ENCODE measurements at regions not wholly inside any gene's neighbourhood (a gene's known extent, or its start where the extent isn't known, plus 50 kb on each side); places are given as distances from the start of the nearest gene placed in this dataset.

DNA sequence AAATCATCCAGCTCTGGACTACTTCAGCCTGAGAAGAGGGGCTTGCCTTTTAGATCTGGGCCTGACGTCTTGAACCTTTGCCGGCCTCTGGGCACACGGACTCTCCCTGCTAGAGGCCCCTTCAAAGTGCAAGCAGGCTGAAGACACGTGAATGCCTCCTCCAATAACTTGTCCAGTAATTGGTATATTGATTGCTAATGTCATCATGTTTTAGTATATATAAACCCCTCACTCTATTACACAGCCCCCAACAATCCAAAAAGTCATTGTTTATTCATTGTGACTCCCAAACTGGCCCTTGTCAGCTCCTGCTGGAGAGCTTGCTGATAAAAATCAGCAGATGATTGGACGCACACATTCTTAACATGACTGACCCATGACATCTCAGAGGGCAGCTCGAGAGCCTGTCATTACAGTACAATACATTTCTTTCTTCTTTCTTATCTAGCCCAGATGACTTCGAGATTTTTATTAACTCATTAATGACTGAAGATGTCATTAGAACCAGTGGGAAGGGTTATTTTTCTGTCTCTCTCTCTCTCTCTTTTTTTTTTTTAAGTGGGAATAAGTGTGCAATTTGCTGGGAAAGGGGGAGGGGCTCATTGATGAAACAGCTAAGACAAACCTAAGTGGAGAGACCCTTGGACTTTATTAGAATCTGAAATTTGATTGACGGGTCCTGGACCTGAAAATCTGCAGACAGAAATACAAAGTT is 65.5 kb upstream of the NR2F2 start:
- DNase-seq, result no peak

- DNase-seq, result no peak
Measured at GRCh38 chr15:96266456-96266855, 64.0 kb upstream of the NR2F2 start.

DNA sequence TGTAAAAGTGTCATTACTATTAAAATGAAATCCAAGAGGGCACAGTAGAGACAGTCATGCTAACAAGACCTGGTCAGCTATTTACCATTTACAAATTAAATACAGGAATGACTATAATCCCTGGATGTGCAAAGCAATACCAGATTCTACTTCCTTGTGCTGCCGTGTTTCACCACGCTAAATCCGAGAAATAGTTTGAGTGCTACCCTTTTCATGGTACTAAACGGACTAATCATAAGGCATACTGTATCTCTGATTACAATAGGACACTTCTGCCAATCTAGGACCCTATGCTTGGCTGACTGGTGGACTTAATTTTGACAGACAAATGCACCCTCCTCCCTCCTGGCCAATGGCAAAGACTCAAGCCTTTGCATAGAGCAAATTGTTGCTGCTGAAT is 63.0 kb upstream of the NR2F2 start:
- no peak for DNase-seq

DNA sequence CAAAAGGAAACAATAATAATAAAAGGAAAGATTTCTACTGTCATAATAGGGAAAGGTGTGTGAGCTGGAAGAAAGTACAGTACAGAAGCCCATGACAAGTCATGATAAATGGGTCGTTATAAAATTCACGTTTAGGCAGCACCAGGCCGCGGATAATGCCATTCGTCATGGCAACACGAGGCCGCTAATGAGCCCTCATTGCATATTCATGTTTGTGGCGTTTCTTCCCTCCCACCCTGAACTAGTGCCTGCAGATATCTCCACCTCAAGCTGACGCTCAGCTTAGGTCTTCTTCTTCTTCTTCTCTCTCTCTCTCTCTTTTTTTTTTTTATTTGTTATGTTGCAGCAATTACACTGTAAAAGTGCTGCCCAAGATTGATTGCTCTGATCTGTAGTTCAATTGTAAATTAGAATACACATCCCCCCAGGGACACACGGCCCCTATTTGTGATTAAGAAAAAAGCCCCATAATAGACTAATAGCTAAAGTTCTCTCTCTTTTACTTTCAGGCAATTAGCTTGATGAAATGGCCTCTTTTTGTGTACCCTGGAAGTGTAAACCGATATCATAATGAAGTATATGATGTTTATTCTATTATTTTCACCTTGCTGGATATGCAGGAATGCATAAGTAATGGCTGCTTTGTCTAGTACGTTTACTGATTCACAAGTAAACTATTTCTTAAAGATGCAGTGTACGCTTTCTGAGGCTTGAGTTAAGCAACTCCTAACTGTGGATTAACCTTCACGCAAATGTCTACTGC is 61.9 kb upstream of the NR2F2 start:
- no peak for DNase-seq

DNA sequence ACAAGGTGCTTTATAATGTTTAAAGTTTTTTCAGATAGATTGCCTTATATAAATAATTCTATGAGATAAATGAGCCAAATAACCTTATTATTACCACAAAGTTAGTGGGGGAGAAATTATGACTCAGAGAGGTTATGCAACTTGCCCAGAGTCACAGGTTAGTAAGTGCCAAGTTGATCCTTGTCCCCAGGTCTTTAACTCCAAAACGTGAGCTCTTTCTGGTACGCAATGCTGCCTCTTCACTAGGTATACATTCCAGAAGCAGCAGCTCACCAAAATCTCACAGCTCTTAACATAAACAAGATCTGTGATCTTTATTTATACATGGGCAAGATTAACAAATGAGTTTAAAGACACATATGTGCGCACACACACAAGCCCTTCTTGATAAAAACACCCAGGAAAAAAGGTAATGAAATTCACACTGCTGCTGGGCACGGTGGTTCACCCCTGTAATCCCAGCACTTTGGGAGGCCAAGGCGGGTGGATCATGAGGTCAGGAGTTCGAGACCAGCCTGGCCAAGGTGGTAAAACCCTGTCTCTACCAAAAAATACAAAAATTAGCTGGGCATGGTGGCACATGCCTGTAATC is 59.8 kb upstream of the NR2F2 start:
- DNase-seq, result no peak

DNA sequence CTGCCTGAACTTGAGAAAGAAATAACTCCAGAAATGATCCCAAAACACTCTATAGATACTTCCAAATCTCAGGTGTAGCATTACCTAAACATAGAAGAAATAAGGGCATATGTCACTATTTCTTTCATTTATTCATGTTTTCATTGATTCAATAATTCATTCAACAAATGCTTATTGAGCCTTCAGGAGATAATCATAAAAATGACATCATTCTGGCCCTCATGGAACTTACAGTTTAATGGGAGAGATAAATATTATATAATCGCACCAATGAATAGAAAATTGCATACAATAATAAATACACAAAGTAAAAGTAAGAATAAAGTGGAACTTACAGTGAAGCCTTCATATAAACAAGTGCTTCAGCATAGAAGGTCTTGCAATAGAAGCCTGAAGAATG is 58.1 kb upstream of the NR2F2 start:
- no peak for DNase-seq

- no peak for DNase-seq
Measured at GRCh38 chr15:96273317-96274086, 57.0 kb upstream of the NR2F2 start.

DNA sequence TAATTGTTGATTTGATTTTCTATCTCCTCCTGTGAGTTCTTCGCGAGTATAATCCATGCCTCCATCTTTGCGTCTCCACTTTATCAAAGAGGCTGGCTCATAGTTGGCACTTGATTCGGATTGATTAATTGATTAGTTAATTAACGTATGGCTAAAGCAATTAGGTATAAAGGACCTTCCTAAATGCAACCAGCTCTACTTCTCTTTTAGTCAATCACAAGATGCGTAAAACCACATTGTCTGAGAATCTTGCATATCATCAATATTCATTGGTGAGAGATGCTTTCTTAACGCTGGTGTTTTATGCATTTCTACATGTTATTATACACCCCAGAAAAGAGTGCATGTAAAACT is 56.4 kb upstream of the NR2F2 start:
- no peak for DNase-seq

DNA sequence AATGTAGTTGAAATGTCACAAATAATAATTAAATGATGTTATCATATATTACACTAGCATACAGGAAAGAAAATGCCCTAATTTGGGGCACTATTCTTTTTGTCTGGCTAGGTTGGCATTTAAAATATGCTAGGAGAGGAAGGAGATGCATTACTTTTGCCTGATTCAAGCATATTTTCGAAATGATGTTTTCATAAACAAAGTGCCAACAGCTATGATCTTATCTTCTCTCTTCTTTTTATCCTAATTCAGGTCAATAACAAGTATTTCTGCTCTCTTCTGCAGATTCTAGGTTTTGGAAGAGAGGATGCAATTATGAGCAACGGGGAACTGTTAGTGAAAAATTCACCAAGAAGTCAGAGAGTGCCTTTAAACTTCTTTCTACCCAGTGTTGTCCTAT is 55.8 kb upstream of the NR2F2 start:
- DNase-seq, result no peak

- DNase-seq, result no peak
Measured at GRCh38 chr15:96276438-96277210, 53.9 kb upstream of the NR2F2 start.

Measured in inflammatory macrophage treated with lipopolysaccharide for 4 hours (primary cell).